ENCODE measurements at regions not wholly inside any gene's neighbourhood (a gene's known extent, or its start where the extent isn't known, plus 50 kb on each side); places are given as distances from the start of the nearest gene placed in this dataset.
"Not testable (repeated sequence)": the region's sequence is repeated elsewhere in the genome, so short reads cannot be mapped to it uniquely, and the experiment has no call there.

GRCh38 chr6:139518556-139519091 lies 144.2 kb upstream of the CITED2 start:
- no peaks in the 10 kb centered on the region for H3K4me1 Mint-ChIP-seq (ENCODE audit: low read depth)
- H3K9me3 Mint-ChIP-seq (ENCODE audit: insufficient read depth), result no peaks in the 10 kb centered on the region
- H3K4me3 Mint-ChIP-seq, result no peak overlapping the region
- POLR2A ChIA-PET, result no interaction called here
- no peak for DNase-seq
- peaks cover 6% of the 10 kb centered on the region for H3K27me3 Mint-ChIP-seq (ENCODE audit: low read depth)
- H3K36me3 Mint-ChIP-seq (ENCODE audit: low read depth), result no peaks in the 10 kb centered on the region
- CTCF ChIA-PET, result no interaction called here
- H3K27ac Mint-ChIP-seq, result no peak overlapping the region
- no peak for ATAC-seq

- CTCF ChIA-PET; H3K9me3 Mint-ChIP-seq (ENCODE audit: insufficient read depth); H3K4me3 Mint-ChIP-seq; ATAC-seq; DNase-seq; H3K36me3 Mint-ChIP-seq (ENCODE audit: low read depth); H3K4me1 Mint-ChIP-seq (ENCODE audit: low read depth); H3K27me3 Mint-ChIP-seq (ENCODE audit: low read depth); POLR2A ChIA-PET; H3K27ac Mint-ChIP-seq: not testable (repeated sequence)
Measured at GRCh38 chr6:139517998-139518555, 143.6 kb upstream of the CITED2 start.

- DNase-seq (no peak), ATAC-seq (no peak)
- Mint-ChIP-seq H3K36me3 (ENCODE audit: low read depth) (no peaks in the 10 kb centered on the region), H3K4me1 (ENCODE audit: low read depth) (no peaks in the 10 kb centered on the region), H3K4me3 (no peak overlapping the region), H3K9me3 (ENCODE audit: insufficient read depth) (no peaks in the 10 kb centered on the region), H3K27ac (no peak overlapping the region), H3K27me3 (ENCODE audit: low read depth) (no peaks in the 10 kb centered on the region)
- POLR2A ChIA-PET, result no interaction called here
- CTCF ChIA-PET, result no interaction called here
Measured at GRCh38 chr6:139515511-139515910, 141.1 kb upstream of the CITED2 start.

GRCh38 chr6:139514819-139515218 lies 140.4 kb upstream of the CITED2 start:
- no peaks in the 10 kb centered on the region for H3K4me1 Mint-ChIP-seq (ENCODE audit: low read depth)
- POLR2A ChIA-PET, result no interaction called here
- no peak for ATAC-seq
- H3K27ac Mint-ChIP-seq, result no peak overlapping the region
- CTCF ChIA-PET, result no interaction called here
- H3K27me3 Mint-ChIP-seq (ENCODE audit: low read depth), result no peaks in the 10 kb centered on the region
- H3K36me3 Mint-ChIP-seq (ENCODE audit: low read depth), result no peaks in the 10 kb centered on the region
- H3K4me3 Mint-ChIP-seq, result no peak overlapping the region
- H3K9me3 Mint-ChIP-seq (ENCODE audit: insufficient read depth), result no peaks in the 10 kb centered on the region
- DNase-seq, result no peak

DNA sequence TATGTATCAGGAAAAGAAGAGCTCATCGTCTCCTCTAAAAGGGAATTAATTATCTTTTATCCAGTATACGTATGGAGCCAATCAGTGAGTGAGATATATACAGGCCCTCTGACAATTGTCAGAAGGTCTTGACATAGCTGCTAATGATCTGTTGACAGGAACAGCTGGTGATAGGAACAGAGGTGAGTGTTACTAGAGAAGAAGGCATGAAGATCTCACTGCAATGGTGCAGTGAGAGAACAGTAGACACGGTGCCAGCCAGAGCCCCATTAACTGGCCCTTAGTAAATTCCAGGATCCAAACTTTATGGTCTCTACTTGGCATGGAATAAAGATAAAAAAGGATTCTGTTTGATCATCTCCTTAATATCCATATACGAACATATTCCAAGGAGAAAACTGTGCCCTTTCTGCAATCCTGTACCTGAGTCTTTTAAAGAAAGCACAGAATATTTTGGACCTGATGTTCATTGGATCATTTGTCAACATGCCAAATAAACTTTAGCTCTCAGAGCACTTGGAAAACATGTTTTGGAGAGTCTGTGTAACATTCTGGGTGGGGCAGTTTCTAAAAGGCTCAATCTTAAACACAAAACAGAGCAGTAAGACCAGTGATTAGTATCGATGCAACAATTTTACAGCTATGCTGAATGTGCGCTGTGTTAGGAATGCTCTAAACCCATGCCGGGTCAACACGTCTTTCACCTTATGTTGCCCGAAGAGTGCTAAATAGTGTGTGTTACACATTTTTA lies 135.8 kb upstream of the CITED2 start:
- ATAC-seq (no peak), DNase-seq (no peak)
- Mint-ChIP-seq H3K27me3 (ENCODE audit: low read depth) (no peaks in the 10 kb centered on the region), H3K36me3 (ENCODE audit: low read depth) (no peaks in the 10 kb centered on the region), H3K9me3 (ENCODE audit: insufficient read depth) (no peaks in the 10 kb centered on the region), H3K27ac (no peak overlapping the region), H3K4me3 (no peak overlapping the region), H3K4me1 (ENCODE audit: low read depth) (no peaks in the 10 kb centered on the region)
- ChIA-PET POLR2A (no interaction called here), CTCF (no interaction called here)

DNA sequence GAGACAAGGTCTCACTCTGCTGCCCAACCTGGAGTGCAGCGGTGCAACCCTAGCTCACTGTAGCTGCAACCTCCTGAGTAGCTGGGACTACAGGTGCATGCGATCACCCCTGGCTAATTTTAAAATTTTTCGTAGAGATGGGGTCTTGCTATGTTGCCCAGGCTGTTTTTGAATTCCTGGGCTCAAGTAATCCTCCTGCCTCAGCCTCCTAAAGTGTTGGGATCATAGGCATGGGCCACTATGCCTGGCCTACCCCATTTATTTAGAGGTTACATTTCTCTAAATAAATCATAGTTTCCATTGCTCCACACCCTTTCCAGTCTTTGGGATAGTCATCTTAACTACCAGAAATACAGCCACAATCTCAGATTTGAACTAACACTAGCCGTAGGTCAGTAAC lies 134.7 kb upstream of the CITED2 start:
- no peak overlapping the region for H3K4me3 Mint-ChIP-seq
- H3K27ac Mint-ChIP-seq, result no peak overlapping the region
- H3K27me3 Mint-ChIP-seq (ENCODE audit: low read depth), result no peaks in the 10 kb centered on the region
- H3K36me3 Mint-ChIP-seq (ENCODE audit: low read depth), result no peaks in the 10 kb centered on the region
- DNase-seq, result no peak
- H3K4me1 Mint-ChIP-seq (ENCODE audit: low read depth), result no peaks in the 10 kb centered on the region
- no peaks in the 10 kb centered on the region for H3K9me3 Mint-ChIP-seq (ENCODE audit: insufficient read depth)
- ChIA-PET CTCF (no interaction called here), POLR2A (no interaction called here)
- no peak for ATAC-seq

GRCh38 chr6:139508576-139508975 lies 134.1 kb upstream of the CITED2 start:
- ATAC-seq (no peak), DNase-seq (no peak)
- no peaks in the 10 kb centered on the region for H3K9me3 Mint-ChIP-seq (ENCODE audit: insufficient read depth)
- H3K36me3 Mint-ChIP-seq (ENCODE audit: low read depth), result no peaks in the 10 kb centered on the region
- POLR2A ChIA-PET, result no interaction called here
- no peak overlapping the region for H3K4me3 Mint-ChIP-seq
- H3K27ac Mint-ChIP-seq, result no peak overlapping the region
- H3K4me1 Mint-ChIP-seq (ENCODE audit: low read depth), result no peaks in the 10 kb centered on the region
- CTCF ChIA-PET, result no interaction called here
- H3K27me3 Mint-ChIP-seq (ENCODE audit: low read depth), result no peaks in the 10 kb centered on the region

GRCh38 chr6:139508023-139508422 lies 133.6 kb upstream of the CITED2 start:
- Mint-ChIP-seq H3K27ac (no peak overlapping the region), H3K4me3 (no peak overlapping the region), H3K9me3 (ENCODE audit: insufficient read depth) (no peaks in the 10 kb centered on the region), H3K27me3 (ENCODE audit: low read depth) (no peaks in the 10 kb centered on the region), H3K4me1 (ENCODE audit: low read depth) (no peaks in the 10 kb centered on the region), H3K36me3 (ENCODE audit: low read depth) (no peaks in the 10 kb centered on the region)
- CTCF ChIA-PET, result no interaction called here
- DNase-seq (no peak), ATAC-seq (no peak)
- POLR2A ChIA-PET, result no interaction called here

- no peaks in the 10 kb centered on the region for H3K9me3 Mint-ChIP-seq (ENCODE audit: insufficient read depth)
- POLR2A ChIA-PET, result no interaction called here
- no peaks in the 10 kb centered on the region for H3K36me3 Mint-ChIP-seq (ENCODE audit: low read depth)
- H3K27me3 Mint-ChIP-seq (ENCODE audit: low read depth), result no peaks in the 10 kb centered on the region
- DNase-seq, result no peak
- CTCF ChIA-PET, result no interaction called here
- no peak for ATAC-seq
- no peak overlapping the region for H3K27ac Mint-ChIP-seq
- H3K4me3 Mint-ChIP-seq, result no peak overlapping the region
- no peaks in the 10 kb centered on the region for H3K4me1 Mint-ChIP-seq (ENCODE audit: low read depth)
Measured at GRCh38 chr6:139500977-139501376, 126.5 kb upstream of the CITED2 start.

GRCh38 chr6:139498715-139499114 lies 124.3 kb upstream of the CITED2 start:
- ATAC-seq (no peak), DNase-seq (no peak)
- no peak overlapping the region for H3K27ac Mint-ChIP-seq
- H3K36me3 Mint-ChIP-seq (ENCODE audit: low read depth), result no peaks in the 10 kb centered on the region
- no peaks in the 10 kb centered on the region for H3K27me3 Mint-ChIP-seq (ENCODE audit: low read depth)
- no peaks in the 10 kb centered on the region for H3K4me1 Mint-ChIP-seq (ENCODE audit: low read depth)
- no peaks in the 10 kb centered on the region for H3K9me3 Mint-ChIP-seq (ENCODE audit: insufficient read depth)
- ChIA-PET CTCF (no interaction called here), POLR2A (no interaction called here)
- no peak overlapping the region for H3K4me3 Mint-ChIP-seq

DNA sequence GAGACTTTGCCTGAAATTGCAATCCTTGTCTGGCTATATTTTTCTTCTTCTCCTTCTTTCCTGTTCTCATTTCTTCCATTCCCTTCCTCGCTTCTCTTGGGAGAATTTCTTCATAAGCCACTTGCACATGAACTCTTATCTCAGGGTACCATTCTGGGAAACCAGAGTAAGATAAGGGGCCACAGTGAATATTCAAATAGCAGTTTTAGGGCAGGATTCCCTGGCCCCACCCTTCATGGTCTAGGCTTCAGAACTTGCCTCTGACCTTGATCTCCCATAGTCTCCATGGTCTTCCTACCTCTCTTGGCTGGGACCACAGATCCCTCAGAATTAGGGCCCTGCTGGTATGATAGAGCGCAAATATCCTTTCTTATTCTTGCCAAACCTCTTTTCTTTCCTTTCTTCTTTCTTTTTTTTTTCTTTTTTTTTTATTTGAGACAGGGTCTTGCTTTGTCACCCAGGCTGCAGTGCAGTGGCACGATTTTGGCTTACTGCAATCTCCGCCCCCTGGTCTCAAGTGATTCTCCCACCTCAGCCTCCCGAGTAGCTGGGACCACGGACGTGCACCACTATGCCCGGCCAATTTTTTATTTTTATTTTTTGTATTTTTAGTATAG lies 123.0 kb upstream of the CITED2 start:
- Mint-ChIP-seq H3K4me1 (ENCODE audit: low read depth) (no peaks in the 10 kb centered on the region), H3K36me3 (ENCODE audit: low read depth) (no peaks in the 10 kb centered on the region), H3K27me3 (ENCODE audit: low read depth) (no peaks in the 10 kb centered on the region), H3K4me3 (no peak overlapping the region), H3K9me3 (ENCODE audit: insufficient read depth) (no peaks in the 10 kb centered on the region), H3K27ac (no peak overlapping the region)
- no peak for DNase-seq
- no peak for ATAC-seq
- ChIA-PET POLR2A (no interaction called here), CTCF (no interaction called here)

DNA sequence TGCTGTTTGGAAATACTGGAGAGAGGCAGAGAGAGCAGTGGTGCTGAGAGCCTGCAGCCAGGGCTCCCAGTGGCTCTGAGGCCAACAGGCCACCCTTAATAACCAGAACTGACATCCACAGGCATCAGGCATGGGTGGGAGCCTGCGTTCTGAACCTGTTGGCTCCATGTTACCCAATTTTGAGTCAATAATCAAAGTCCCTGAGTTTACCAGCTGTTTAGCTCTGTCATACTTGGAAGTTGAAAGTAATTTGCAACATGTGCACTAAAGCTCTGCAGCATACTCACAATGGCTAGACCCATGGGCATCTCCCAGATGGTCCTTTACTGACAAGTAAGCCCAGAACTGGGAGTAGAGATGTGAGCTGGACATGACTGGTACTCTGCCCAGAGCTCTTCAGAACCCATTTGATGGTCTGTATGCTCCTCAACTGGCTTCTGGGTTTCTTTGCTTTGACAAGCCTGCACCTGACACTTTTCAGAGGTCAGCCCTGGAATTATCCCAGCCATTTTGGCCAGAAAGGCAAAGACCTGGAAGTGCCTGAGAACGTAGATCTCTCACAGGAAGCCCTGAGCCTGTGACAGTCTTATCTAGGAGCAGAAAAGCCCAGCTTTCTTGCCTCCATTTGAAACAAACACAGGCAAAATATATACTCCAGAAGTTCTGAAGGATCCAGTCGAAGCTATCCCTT lies 122.4 kb upstream of the CITED2 start:
- CTCF ChIA-PET, result no interaction called here
- Mint-ChIP-seq H3K27me3 (ENCODE audit: low read depth) (no peaks in the 10 kb centered on the region), H3K4me3 (no peak overlapping the region), H3K9me3 (ENCODE audit: insufficient read depth) (no peaks in the 10 kb centered on the region), H3K36me3 (ENCODE audit: low read depth) (no peaks in the 10 kb centered on the region), H3K27ac (no peak overlapping the region), H3K4me1 (ENCODE audit: low read depth) (no peaks in the 10 kb centered on the region)
- no peak for DNase-seq
- POLR2A ChIA-PET, result no interaction called here
- ATAC-seq, result no peak

Data from activated CD8-positive, alpha-beta T cell treated with anti-CD3 and anti-CD28 coated beads, Interleukin-2, amount 10 ng/mL, durations not matched to agents 7 days and 5 days (primary cell).